SU-DHL-6 (cell line): ENCODE measurements at regions not wholly inside any gene's neighbourhood (a gene's known extent, or its start where the extent isn't known, plus 50 kb on each side); places are given as distances from the start of the nearest gene placed in this dataset.

Experiments
- H2AFZ ChIP-seq: fragments of 200-600 bp; sonication (generic); 2 replicates; pipeline ENCODE4 v1.6.1; 2014; ENCODE audit warnings: low read depth, mild to moderate bottlenecking, moderate library complexity, mixed read lengths, antibody characterized with exemption, low read length; ENCODE audit not compliant: severe bottlenecking
- H3F3A ChIP-seq: fragments of 200-600 bp; shearing (Covaris generic); 2 replicates; pipeline ENCODE4 v1.6.0; 2016; ENCODE audit warnings: antibody characterized with exemption, mild to moderate bottlenecking; ENCODE audit not compliant: insufficient read depth
- H3K27ac ChIP-seq: fragments of 200-600 bp; sonication (generic); 2 replicates; pipeline ENCODE4 v1.5.1; 2016; ENCODE audit warnings: low read depth, mild to moderate bottlenecking, low read length, moderate library complexity, mixed read lengths
- H3K27me3 ChIP-seq: fragments of 200-600 bp; sonication (generic), shearing (Covaris generic); 2 replicates; pipeline ENCODE4 v1.6.0; 2014; ENCODE audit warnings: mild to moderate bottlenecking, low read length
- H3K36me3 ChIP-seq: fragments of 200-600 bp; sonication (generic); 2 replicates; pipeline ENCODE4 v1.6.1; 2014; ENCODE audit warnings: mild to moderate bottlenecking, low read length, mixed read lengths
- H3K4me2 ChIP-seq: fragments of 300-600, 200-600 bp; shearing (Covaris generic), sonication (generic); 2 replicates; pipeline ENCODE4 v1.6.0; 2014; ENCODE audit warnings: low read length, low read depth, mild to moderate bottlenecking; ENCODE audit not compliant: poor library complexity, severe bottlenecking
- H3K4me3 ChIP-seq: fragments of 200-600 bp; sonication (generic); 2 replicates; pipeline ENCODE4 v1.5.1; 2014; ENCODE audit warnings: antibody characterized with exemption, low read length, mild to moderate bottlenecking, mixed read lengths; ENCODE audit not compliant: insufficient read depth, poor library complexity, severe bottlenecking
- H3K79me2 ChIP-seq: fragments of 200-600 bp; sonication (generic); 2 replicates; pipeline ENCODE4 v1.6.1; 2014; ENCODE audit warnings: mild to moderate bottlenecking, low read length, moderate library complexity; ENCODE audit not compliant: insufficient read depth
- H3K9ac ChIP-seq: fragments of 200-600 bp; sonication (generic); 2 replicates; pipeline ENCODE4 v1.7.0; 2014; ENCODE audit warnings: mild to moderate bottlenecking, low read length
- H3K9me2 ChIP-seq: fragments of 200-600 bp; sonication (generic); replicated peaks from 2 replicates; pipeline ENCODE4 v1.6.1; 2014; ENCODE audit warnings: low read length; ENCODE audit not compliant: insufficient read depth
- H3K9me3 ChIP-seq: fragments of 200-600 bp; sonication (generic); 2 replicates; pipeline ENCODE4 v1.6.1; 2014; ENCODE audit warnings: low read length, mixed read lengths; ENCODE audit not compliant: insufficient read depth
- H4K20me1 ChIP-seq: fragments of 200-600 bp; sonication (generic); 2 replicates; pipeline ENCODE4 v1.6.1; 2014; ENCODE audit warnings: low read depth, mild to moderate bottlenecking, antibody characterized with exemption, low read length, moderate library complexity, mixed read lengths
- EZH2phosphoT487 ChIP-seq: fragments of 200-600 bp; sonication (generic), shearing (Covaris generic); conservative IDR thresholded peaks from 2 replicates; pipeline ENCODE4 v1.6.1; 2018; ENCODE audit warnings: mild to moderate bottlenecking, antibody characterized with exemption, low read length, moderate library complexity, mixed read lengths
- TF ChIP-seq, protein P1 (sequence below): fragments of 200-600 bp; sonication (generic); IDR thresholded peaks from one replicate; pipeline ENCODE4 v1.5.1; 2017; ENCODE audit warnings: antibody characterized with exemption, mild to moderate bottlenecking, low read length, moderate library complexity; ENCODE audit not compliant: insufficient read depth, poor library complexity, severe bottlenecking

DNA sequence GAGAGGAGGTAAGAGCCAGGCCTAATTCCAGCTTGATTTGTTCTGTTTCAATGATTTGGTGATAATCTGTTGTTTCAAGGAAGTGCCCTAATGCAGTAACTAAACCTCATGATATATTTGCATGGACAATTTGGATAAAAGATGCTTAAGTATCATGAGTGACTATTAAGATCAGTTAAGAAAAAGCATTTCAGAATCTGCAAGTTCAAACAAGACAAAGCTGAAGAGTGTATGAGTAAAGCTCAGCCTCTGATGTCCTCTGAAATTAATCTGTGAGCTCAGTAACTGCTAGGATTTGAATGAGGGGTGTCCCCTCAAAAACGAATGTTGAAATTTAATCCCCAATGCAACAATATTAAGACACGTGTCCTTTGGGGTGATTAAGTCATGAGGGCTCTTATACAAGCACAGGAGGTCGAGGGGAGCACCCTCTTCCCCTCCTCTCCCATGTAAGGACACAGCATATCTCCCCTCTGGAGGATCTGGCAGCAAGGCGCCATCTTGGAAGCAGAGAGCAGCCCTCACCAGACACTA, 949.2 kb downstream of the GALC start:
- Histone ChIP-seq H3K9ac (no peak overlapping the region), H3K9me2 (no peaks in the 10 kb centered on the region), H2AFZ (no peak overlapping the region), H3K27ac (no peak overlapping the region), H3K4me2 (no peak overlapping the region), H3F3A (no peaks in the 10 kb centered on the region), H3K27me3 (no peaks in the 10 kb centered on the region), H3K79me2 (no peaks in the 10 kb centered on the region), H4K20me1 (no peaks in the 10 kb centered on the region), H3K9me3 (no peaks in the 10 kb centered on the region), H3K36me3 (no peaks in the 10 kb centered on the region), H3K4me3 (no peak overlapping the region)
- no peak for TF ChIP-seq EZH2phosphoT487
- TF ChIP-seq, protein P1, sequence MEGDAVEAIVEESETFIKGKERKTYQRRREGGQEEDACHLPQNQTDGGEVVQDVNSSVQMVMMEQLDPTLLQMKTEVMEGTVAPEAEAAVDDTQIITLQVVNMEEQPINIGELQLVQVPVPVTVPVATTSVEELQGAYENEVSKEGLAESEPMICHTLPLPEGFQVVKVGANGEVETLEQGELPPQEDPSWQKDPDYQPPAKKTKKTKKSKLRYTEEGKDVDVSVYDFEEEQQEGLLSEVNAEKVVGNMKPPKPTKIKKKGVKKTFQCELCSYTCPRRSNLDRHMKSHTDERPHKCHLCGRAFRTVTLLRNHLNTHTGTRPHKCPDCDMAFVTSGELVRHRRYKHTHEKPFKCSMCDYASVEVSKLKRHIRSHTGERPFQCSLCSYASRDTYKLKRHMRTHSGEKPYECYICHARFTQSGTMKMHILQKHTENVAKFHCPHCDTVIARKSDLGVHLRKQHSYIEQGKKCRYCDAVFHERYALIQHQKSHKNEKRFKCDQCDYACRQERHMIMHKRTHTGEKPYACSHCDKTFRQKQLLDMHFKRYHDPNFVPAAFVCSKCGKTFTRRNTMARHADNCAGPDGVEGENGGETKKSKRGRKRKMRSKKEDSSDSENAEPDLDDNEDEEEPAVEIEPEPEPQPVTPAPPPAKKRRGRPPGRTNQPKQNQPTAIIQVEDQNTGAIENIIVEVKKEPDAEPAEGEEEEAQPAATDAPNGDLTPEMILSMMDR = no peak

DNA sequence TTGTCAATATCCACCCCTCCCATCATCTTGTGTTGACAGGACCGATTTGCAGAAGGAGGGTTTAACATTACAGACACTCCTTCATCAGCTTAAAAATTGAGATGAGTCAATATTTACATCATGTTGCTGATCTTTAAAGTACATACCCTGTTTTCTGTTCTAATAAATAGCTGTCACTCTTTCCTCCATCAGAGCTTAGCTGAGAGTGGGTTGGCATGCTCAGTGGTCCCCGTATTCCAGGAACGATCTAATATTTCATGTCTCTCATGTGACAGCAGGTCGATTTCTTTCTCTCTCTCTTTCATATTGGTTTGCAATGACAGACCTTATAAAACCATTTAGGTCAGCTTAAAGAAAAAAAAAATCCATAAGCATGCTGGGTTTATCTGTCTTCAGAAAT, 950.6 kb downstream of the GALC start:
- no peak overlapping the region for H3K27ac ChIP-seq
- H2AFZ ChIP-seq = no peak overlapping the region
- H3K79me2 ChIP-seq = no peaks in the 10 kb centered on the region
- H3K4me3 ChIP-seq = no peak overlapping the region
- no peaks in the 10 kb centered on the region for H3K36me3 ChIP-seq
- H3K4me2 ChIP-seq = no peak overlapping the region
- H4K20me1 ChIP-seq = no peaks in the 10 kb centered on the region
- no peaks in the 10 kb centered on the region for H3F3A ChIP-seq
- no peaks in the 10 kb centered on the region for H3K9me3 ChIP-seq
- H3K9ac ChIP-seq = no peak overlapping the region
- no peaks in the 10 kb centered on the region for H3K27me3 ChIP-seq
- TF ChIP-seq, protein P1 = no peak
- no peak for TF ChIP-seq EZH2phosphoT487
- no peaks in the 10 kb centered on the region for H3K9me2 ChIP-seq

DNA sequence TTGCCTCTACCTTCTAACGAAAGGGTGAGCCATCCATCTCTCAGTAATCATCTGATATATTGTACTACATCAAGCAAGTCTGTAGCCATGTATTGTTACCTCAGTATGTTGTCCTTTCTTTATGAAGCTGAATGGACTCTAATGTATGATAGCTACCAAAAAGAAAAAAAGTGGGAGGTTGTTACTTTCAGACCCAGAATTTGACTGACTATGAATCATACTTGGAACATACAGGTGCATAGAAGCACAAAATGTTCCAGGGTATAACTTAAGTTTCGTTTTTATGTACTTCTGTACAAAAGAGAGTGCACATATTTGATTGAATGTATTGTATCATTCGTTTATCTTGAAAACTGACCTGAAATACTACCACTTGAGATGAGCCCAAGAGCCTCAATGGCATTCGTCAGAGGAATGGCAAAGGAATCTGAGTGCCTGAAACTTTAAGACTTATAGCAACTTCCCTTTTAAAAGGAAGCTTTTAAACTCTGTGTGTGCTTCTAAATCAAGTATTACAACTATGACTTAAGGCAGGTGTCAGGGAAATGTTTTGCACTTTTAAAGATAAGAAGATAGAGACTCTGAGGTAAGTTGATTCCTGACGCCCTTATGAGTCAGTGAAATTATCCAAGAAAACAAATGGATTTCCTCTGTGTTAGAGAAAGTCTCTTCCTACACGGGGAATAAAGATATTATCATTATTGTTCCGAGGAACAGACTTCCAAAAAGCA, 951.5 kb downstream of the GALC start:
- H3K4me3 ChIP-seq = no peak overlapping the region
- no peaks in the 10 kb centered on the region for H3K9me3 ChIP-seq
- H3K9ac ChIP-seq = no peak overlapping the region
- H3F3A ChIP-seq = no peaks in the 10 kb centered on the region
- H3K4me2 ChIP-seq = no peak overlapping the region
- H3K36me3 ChIP-seq = no peaks in the 10 kb centered on the region
- no peak overlapping the region for H2AFZ ChIP-seq
- H3K79me2 ChIP-seq = no peaks in the 10 kb centered on the region
- no peak overlapping the region for H3K27ac ChIP-seq
- H4K20me1 ChIP-seq = no peaks in the 10 kb centered on the region
- no peaks in the 10 kb centered on the region for H3K9me2 ChIP-seq
- H3K27me3 ChIP-seq = no peaks in the 10 kb centered on the region
- no peak for TF ChIP-seq EZH2phosphoT487
- TF ChIP-seq, protein P1 = no peak
